ENCODE measurements at regions not wholly inside any gene's neighbourhood (a gene's known extent, or its start where the extent isn't known, plus 50 kb on each side); places are given as distances from the start of the nearest gene placed in this dataset.

DNA sequence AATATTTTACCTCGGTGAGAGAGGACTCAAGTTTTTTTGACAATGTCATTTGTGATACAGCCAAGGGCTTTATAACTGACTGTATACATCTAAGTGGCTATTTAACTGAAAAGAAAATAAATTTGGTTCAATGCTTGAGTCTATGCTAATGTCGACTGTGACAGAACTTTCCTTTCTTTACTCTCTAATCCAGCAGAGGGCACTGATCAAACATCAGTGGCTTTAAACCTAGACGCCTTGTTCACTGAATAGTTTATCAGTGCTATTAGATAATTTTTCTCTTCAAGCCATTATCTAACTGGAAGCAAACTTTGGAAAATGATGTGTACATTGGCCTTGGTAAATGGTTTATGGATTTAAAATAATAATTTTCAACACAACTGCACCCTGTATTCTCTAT, 285.1 kb downstream of the CHL1 start:
- FAIRE-seq (no peak), DNase-seq (ENCODE audit: low spot score) (no peak), ATAC-seq (no peak)
- Histone ChIP-seq H3K9me3 (ENCODE audit: low read length) (peaks cover 72% of the 10 kb centered on the region), H3K27ac (ENCODE audit: extremely low read length, insufficient read depth, low read length) (no peak overlapping the region), H3K36me3 (replicated peaks in 1 of 2; ENCODE audit: control insufficient read depth in 1 of 2, insufficient read depth in 2 of 2, low read length in 2 of 2) (no peaks in the 10 kb centered on the region), H2AFZ (ENCODE audit: low read length) (no peak overlapping the region), H3K27me3 (ENCODE audit: control insufficient read depth in 1 of 2, insufficient read depth in 2 of 2, low read length in 2 of 2) (no peaks in the 10 kb centered on the region), H3K4me2 (ENCODE audit: low read depth, low read length) (no peak overlapping the region), H4K20me1 (ENCODE audit: insufficient read depth, low read length) (no peaks in the 10 kb centered on the region), H3K4me1 (ENCODE audit: insufficient read depth, low read length) (no peaks in the 10 kb centered on the region), H3K79me2 (ENCODE audit: insufficient read depth, low read length) (no peaks in the 10 kb centered on the region), H3K4me3 (replicated peaks in 1 of 3; ENCODE audit: insufficient read depth in 1 of 3, low read depth in 2 of 3, low read length in 3 of 3) (no peak overlapping the region), H3K9ac (ENCODE audit: insufficient read depth, low read depth, low read length) (no peak overlapping the region)
- intact Hi-C loops (cut with micrococcal nuclease; ENCODE audit: unreplicated experiment) (no loop called here), in situ Hi-C loops (cut with HindIII; ENCODE audit: extremely low pct_ligation_motif_present, low pct_unique_long_range_greater_than_20kb) (no loop called here)
- no TSS peak for BruUV-seq (replicated peaks)
- 5% methylated on average over 3 of the region's 3 CpGs for WGBS (ENCODE audit: low lambda C conversion rate)
- ChIA-PET CTCF (ENCODE audit: low intra/inter-chr PET ratio, low total read pairs) (no interaction called here), POLR2A (no interaction called here)
- TF ChIP-seq, protein P1, sequence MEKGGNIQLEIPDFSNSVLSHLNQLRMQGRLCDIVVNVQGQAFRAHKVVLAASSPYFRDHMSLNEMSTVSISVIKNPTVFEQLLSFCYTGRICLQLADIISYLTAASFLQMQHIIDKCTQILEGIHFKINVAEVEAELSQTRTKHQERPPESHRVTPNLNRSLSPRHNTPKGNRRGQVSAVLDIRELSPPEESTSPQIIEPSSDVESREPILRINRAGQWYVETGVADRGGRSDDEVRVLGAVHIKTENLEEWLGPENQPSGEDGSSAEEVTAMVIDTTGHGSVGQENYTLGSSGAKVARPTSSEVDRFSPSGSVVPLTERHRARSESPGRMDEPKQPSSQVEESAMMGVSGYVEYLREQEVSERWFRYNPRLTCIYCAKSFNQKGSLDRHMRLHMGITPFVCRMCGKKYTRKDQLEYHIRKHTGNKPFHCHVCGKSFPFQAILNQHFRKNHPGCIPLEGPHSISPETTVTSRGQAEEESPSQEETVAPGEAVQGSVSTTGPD (CRISPR knock-in tag; IDR thresholded peaks at IDR 0.05), result no peak
- no peak for TF ChIP-seq ZNF207 (IDR thresholded peaks at IDR 0.05; ENCODE audit: borderline replicate concordance)
- TF ChIP-seq ATF7-NPFF (CRISPR knock-in tag; IDR thresholded peaks at IDR 0.05; ENCODE audit: low read depth), result no peak
- TF ChIP-seq, protein P2, sequence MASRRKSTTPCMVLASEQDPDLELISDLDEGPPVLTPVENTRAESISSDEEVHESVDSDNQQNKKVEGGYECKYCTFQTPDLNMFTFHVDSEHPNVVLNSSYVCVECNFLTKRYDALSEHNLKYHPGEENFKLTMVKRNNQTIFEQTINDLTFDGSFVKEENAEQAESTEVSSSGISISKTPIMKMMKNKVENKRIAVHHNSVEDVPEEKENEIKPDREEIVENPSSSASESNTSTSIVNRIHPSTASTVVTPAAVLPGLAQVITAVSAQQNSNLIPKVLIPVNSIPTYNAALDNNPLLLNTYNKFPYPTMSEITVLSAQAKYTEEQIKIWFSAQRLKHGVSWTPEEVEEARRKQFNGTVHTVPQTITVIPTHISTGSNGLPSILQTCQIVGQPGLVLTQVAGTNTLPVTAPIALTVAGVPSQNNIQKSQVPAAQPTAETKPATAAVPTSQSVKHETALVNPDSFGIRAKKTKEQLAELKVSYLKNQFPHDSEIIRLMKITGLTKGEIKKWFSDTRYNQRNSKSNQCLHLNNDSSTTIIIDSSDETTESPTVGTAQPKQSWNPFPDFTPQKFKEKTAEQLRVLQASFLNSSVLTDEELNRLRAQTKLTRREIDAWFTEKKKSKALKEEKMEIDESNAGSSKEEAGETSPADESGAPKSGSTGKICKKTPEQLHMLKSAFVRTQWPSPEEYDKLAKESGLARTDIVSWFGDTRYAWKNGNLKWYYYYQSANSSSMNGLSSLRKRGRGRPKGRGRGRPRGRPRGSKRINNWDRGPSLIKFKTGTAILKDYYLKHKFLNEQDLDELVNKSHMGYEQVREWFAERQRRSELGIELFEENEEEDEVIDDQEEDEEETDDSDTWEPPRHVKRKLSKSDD (CRISPR knock-in tag; IDR thresholded peaks at IDR 0.05; ENCODE audit: low read depth), result no peak
- TF ChIP-seq ZNF20 (CRISPR knock-in tag; IDR thresholded peaks at IDR 0.05), result no peak
- TF ChIP-seq HMG20B (CRISPR knock-in tag; conservative IDR thresholded peaks at IDR 0.05), result no peak
- TF ChIP-seq, protein P3, sequence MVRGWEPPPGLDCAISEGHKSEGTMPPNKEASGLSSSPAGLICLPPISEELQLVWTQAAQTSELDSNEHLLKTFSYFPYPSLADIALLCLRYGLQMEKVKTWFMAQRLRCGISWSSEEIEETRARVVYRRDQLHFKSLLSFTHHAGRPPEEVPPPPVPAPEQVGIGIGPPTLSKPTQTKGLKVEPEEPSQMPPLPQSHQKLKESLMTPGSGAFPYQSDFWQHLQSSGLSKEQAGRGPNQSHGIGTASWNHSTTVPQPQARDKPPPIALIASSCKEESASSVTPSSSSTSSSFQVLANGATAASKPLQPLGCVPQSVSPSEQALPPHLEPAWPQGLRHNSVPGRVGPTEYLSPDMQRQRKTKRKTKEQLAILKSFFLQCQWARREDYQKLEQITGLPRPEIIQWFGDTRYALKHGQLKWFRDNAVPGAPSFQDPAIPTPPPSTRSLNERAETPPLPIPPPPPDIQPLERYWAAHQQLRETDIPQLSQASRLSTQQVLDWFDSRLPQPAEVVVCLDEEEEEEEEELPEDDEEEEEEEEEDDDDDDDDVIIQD (CRISPR knock-in tag; IDR thresholded peaks at IDR 0.05; ENCODE audit: low read depth), result no peak
- TF ChIP-seq, protein P4, sequence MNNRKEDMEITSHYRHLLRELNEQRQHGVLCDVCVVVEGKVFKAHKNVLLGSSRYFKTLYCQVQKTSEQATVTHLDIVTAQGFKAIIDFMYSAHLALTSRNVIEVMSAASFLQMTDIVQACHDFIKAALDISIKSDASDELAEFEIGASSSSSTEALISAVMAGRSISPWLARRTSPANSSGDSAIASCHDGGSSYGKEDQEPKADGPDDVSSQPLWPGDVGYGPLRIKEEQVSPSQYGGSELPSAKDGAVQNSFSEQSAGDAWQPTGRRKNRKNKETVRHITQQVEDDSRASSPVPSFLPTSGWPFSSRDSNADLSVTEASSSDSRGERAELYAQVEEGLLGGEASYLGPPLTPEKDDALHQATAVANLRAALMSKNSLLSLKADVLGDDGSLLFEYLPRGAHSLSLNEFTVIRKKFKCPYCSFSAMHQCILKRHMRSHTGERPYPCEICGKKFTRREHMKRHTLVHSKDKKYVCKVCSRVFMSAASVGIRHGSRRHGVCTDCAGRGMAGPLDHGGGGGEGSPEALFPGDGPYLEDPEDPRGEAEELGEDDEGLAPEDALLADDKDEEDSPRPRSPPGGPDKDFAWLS (CRISPR knock-in tag; IDR thresholded peaks at IDR 0.05; ENCODE audit: borderline replicate concordance), result no peak
- TF ChIP-seq NCOA5 (CRISPR knock-in tag; IDR thresholded peaks at IDR 0.05), result no peak
- TF ChIP-seq, protein P5, sequence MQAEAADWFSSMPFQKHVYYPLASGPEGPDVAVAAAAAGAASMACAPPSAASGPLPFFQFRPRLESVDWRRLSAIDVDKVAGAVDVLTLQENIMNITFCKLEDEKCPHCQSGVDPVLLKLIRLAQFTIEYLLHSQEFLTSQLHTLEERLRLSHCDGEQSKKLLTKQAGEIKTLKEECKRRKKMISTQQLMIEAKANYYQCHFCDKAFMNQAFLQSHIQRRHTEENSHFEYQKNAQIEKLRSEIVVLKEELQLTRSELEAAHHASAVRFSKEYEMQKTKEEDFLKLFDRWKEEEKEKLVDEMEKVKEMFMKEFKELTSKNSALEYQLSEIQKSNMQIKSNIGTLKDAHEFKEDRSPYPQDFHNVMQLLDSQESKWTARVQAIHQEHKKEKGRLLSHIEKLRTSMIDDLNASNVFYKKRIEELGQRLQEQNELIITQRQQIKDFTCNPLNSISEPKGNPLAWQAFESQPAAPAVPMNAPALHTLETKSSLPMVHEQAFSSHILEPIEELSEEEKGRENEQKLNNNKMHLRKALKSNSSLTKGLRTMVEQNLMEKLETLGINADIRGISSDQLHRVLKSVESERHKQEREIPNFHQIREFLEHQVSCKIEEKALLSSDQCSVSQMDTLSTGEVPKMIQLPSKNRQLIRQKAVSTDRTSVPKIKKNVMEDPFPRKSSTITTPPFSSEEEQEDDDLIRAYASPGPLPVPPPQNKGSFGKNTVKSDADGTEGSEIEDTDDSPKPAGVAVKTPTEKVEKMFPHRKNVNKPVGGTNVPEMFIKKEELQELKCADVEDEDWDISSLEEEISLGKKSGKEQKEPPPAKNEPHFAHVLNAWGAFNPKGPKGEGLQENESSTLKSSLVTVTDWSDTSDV (CRISPR knock-in tag; IDR thresholded peaks at IDR 0.05), result no peak
- TF ChIP-seq TOPORS (CRISPR knock-in tag; IDR thresholded peaks at IDR 0.05), result no peak
- TF ChIP-seq EHMT2 (IDR thresholded peaks at IDR 0.05; ENCODE audit: borderline replicate concordance, low read depth, low read length), result no peak

Data from HepG2 (cell line).